GM23338 (cell line): ENCODE measurements at regions not wholly inside any gene's neighbourhood (a gene's known extent, or its start where the extent isn't known, plus 50 kb on each side); places are given as distances from the start of the nearest gene placed in this dataset.

Experiments
- ATAC-seq: fragments of 200-7000 bp; cut with Tn5 transposase; 3 replicates; pipeline ENCODE4 v1.9.1; 2020
- DNase-seq: peaks from one replicate; pipeline ENCODE4 v3.0.0-alpha.2; 2015; ENCODE audit warnings: low spot score
- H2AFZ ChIP-seq: fragments of 200-600 bp; sonication (generic); 2 replicates; pipeline ENCODE4 v1.8.0; 2016; ENCODE audit warnings: antibody characterized with exemption, mild to moderate bottlenecking, moderate library complexity
- H3F3A ChIP-seq: fragments of 200-600 bp; sonication (generic); replicated peaks from 2 replicates; pipeline ENCODE4 v1.8.0; 2017; ENCODE audit warnings: antibody characterized with exemption, mixed run types, low read depth
- H3K27ac ChIP-seq: fragments of 200-600 bp; sonication (generic); 2 replicates; pipeline ENCODE4 v1.6.1; 2016; ENCODE audit warnings: low read depth
- H3K27me3 ChIP-seq: fragments of 200-600 bp; sonication (generic); 2 replicates; pipeline ENCODE4 v1.8.0; 2016; ENCODE audit warnings: mild to moderate bottlenecking, mixed run types, moderate library complexity; ENCODE audit not compliant: insufficient read depth
- H3K36me3 ChIP-seq: fragments of 200-600 bp; sonication (generic); 2 replicates; pipeline ENCODE4 v1.8.0; 2016; ENCODE audit warnings: mild to moderate bottlenecking; ENCODE audit not compliant: insufficient read depth
- H3K4me1 ChIP-seq: fragments of 200-600 bp; sonication (generic); 2 replicates; pipeline ENCODE4 v1.8.0; 2016; ENCODE audit warnings: mild to moderate bottlenecking, moderate library complexity; ENCODE audit not compliant: insufficient read depth
- H3K4me2 ChIP-seq: fragments of 200-600 bp; sonication (generic); 2 replicates; pipeline ENCODE4 v1.7.1; 2017; ENCODE audit warnings: mixed run types
- H3K4me3 ChIP-seq: fragments of 200-600 bp; sonication (generic); 2 replicates; pipeline ENCODE4 v1.6.1; 2016; ENCODE audit warnings: mixed run types
- H3K79me2 ChIP-seq: fragments of 200-600 bp; sonication (generic); replicated peaks from 2 replicates; pipeline ENCODE4 v1.8.0; 2017; ENCODE audit warnings: mild to moderate bottlenecking; ENCODE audit not compliant: insufficient read depth
- H3K9me2 ChIP-seq: fragments of 200-600 bp; sonication (generic); 2 replicates; pipeline ENCODE4 v1.8.0; 2017; ENCODE audit not compliant: insufficient read depth
- H4K20me1 ChIP-seq: fragments of 200-600 bp; sonication (generic); replicated peaks from 2 replicates; pipeline ENCODE4 v1.8.0; 2017; ENCODE audit warnings: mild to moderate bottlenecking; ENCODE audit not compliant: insufficient read depth
- H3K27ac Mint-ChIP-seq: 2 replicates; pipeline ENCODE4 v1.8.0; 2020; ENCODE audit warnings: inconsistent platforms, mild to moderate bottlenecking, moderate library complexity, mixed read lengths
- H3K27me3 Mint-ChIP-seq: 3 replicates; pipeline ENCODE4 v1.8.0; 2022; ENCODE audit warnings: low read depth, mild to moderate bottlenecking, moderate library complexity, mixed read lengths, inconsistent platforms; ENCODE audit not compliant: insufficient read depth, poor library complexity
- H3K36me3 Mint-ChIP-seq: 3 replicates; pipeline ENCODE4 v1.8.0; 2021; ENCODE audit warnings: low read depth, mild to moderate bottlenecking, inconsistent platforms, moderate library complexity, mixed read lengths
- H3K4me1 Mint-ChIP-seq: 3 replicates; pipeline ENCODE4 v1.8.0; 2020; ENCODE audit warnings: mild to moderate bottlenecking, inconsistent platforms, mixed read lengths
- H3K4me3 Mint-ChIP-seq: 3 replicates; pipeline ENCODE4 v1.8.0; 2021; ENCODE audit warnings: moderate library complexity, mild to moderate bottlenecking, inconsistent platforms, mixed read lengths
- H3K9me3 Mint-ChIP-seq: 3 replicates; pipeline ENCODE4 v1.8.0; 2020; ENCODE audit warnings: moderate library complexity, mild to moderate bottlenecking, inconsistent platforms, mixed read lengths
- CREB1 ChIP-seq: fragments of 250-450 bp; sonication (Bioruptor Pico); IDR thresholded peaks from 2 replicates; pipeline ENCODE4 v1.5.0; 2020; ENCODE audit warnings: low read depth, mild to moderate bottlenecking, moderate library complexity
- CTCF ChIP-seq, 2 experiments: fragments of 200-600 bp in 1 of 2; sonication (generic) in 1 of 2; conservative IDR thresholded peaks; 2 replicates each; pipeline versions ENCODE4 v1.5.1 to v1.6.1; 2016 to 2017; ENCODE audit warnings: antibody characterized with exemption in 2 of 2, low read depth in 2 of 2, mild to moderate bottlenecking in 2 of 2, moderate library complexity in 1 of 2
- ETS1 ChIP-seq: IDR thresholded peaks from 2 replicates; pipeline ENCODE4 v1.6.1; 2016; ENCODE audit warnings: antibody characterized with exemption
- EZH2phosphoT487 ChIP-seq: fragments of 200-600 bp; sonication (generic); IDR thresholded peaks from one replicate; pipeline ENCODE4 v1.8.1; 2018; ENCODE audit warnings: antibody characterized with exemption; ENCODE audit not compliant: unreplicated experiment
- JUNB ChIP-seq: IDR thresholded peaks from one replicate; pipeline ENCODE4 v1.6.1; 2016; ENCODE audit warnings: antibody characterized with exemption; ENCODE audit not compliant: unreplicated experiment
- NANOG ChIP-seq: IDR thresholded peaks from 2 replicates; pipeline ENCODE4 v1.6.1; 2016; ENCODE audit warnings: antibody characterized with exemption, borderline replicate concordance
- POLR2AphosphoS5 ChIP-seq: IDR thresholded peaks from 2 replicates; pipeline ENCODE4 v1.6.1; 2016; ENCODE audit warnings: antibody characterized with exemption, low read depth
- STAT1 ChIP-seq: IDR thresholded peaks from one replicate; pipeline ENCODE4 v1.6.1; 2016; ENCODE audit warnings: antibody characterized with exemption; ENCODE audit not compliant: unreplicated experiment
- ZNF114 ChIP-seq: fragments of 250-450 bp; sonication (Bioruptor Pico); IDR thresholded peaks from 2 replicates; pipeline ENCODE4 v1.5.0; 2020; ENCODE audit warnings: mild to moderate bottlenecking, moderate library complexity
- ZNF331 ChIP-seq: fragments of 250-450 bp; sonication (Bioruptor Pico); IDR thresholded peaks from 2 replicates; pipeline ENCODE4 v1.5.0; 2020; ENCODE audit warnings: low read depth, mild to moderate bottlenecking, moderate library complexity

- Mint-ChIP-seq H3K4me3 (no peak overlapping the region), H3K4me1 (peaks cover 11% of the 10 kb centered on the region; the same call in 2 of the 3 replicates), H3K36me3 (no peaks in the 10 kb centered on the region; the same call in 2 of the 3 replicates)
These were observed 323.2 kb upstream of the COBL start for GRCh38 chr7:51639661-51640334.

GRCh38 chr7:51636503-51636902 is 319.9 kb upstream of the COBL start:
- no peak overlapping the region for H3K4me3 ChIP-seq
- H3K4me2 ChIP-seq, result no peak overlapping the region
- no peak overlapping the region for H3K27ac ChIP-seq
- no peaks in the 10 kb centered on the region for H3K27me3 ChIP-seq
- H3K9me3 Mint-ChIP-seq, result no peaks in the 10 kb centered on the region; the same call in 1 of the 3 replicates
- no peaks in the 10 kb centered on the region for H3K4me1 ChIP-seq
- no peak overlapping the region for H3K27ac Mint-ChIP-seq
- H3K36me3 Mint-ChIP-seq, result no peaks in the 10 kb centered on the region; the same call in 2 of the 3 replicates
- TF ChIP-seq ETS1 (no peak), EZH2phosphoT487 (no peak), JUNB (no peak), ZNF331 (CRISPR knock-in tag) (no peak)
- DNase-seq (no peak), ATAC-seq (0 out of 3 replicates have a peak, but pooled peaks have one; percentile 26)
- no peak overlapping the region for H3K4me3 Mint-ChIP-seq
- peaks cover 11% of the 10 kb centered on the region; the same call in 2 of the 3 replicates for H3K4me1 Mint-ChIP-seq
- H3K27me3 Mint-ChIP-seq, result peaks cover 6% of the 10 kb centered on the region
- peaks cover 22% of the 10 kb centered on the region for H3K9me2 ChIP-seq
- no peaks in the 10 kb centered on the region for H3F3A ChIP-seq
- no peaks in the 10 kb centered on the region for H3K79me2 ChIP-seq
- no peaks in the 10 kb centered on the region for H3K36me3 ChIP-seq
- H2AFZ ChIP-seq, result no peak overlapping the region
- no peaks in the 10 kb centered on the region for H4K20me1 ChIP-seq

More at GRCh38 chr7:51639661-51640334, 323.2 kb upstream of the COBL start:
- no peak overlapping the region for H3K27ac Mint-ChIP-seq
- no peaks in the 10 kb centered on the region; the same call in 2 of the 3 replicates for H3K9me3 Mint-ChIP-seq
- H3K36me3 ChIP-seq, result no peaks in the 10 kb centered on the region
- H3K27ac ChIP-seq, result no peak overlapping the region
- H3K27me3 ChIP-seq, result no peaks in the 10 kb centered on the region
- H4K20me1 ChIP-seq, result no peaks in the 10 kb centered on the region
- no peaks in the 10 kb centered on the region for H3K79me2 ChIP-seq
- TF ChIP-seq POLR2AphosphoS5 (no peak), CTCF (conservative IDR thresholded peaks at IDR 0.05; ENCODE audit: low read depth in 2 of 2) (peak; percentile 7 to 33; a peak in 2 of 4 replicates)
- no peaks in the 10 kb centered on the region for H3K4me1 ChIP-seq
- H3K9me2 ChIP-seq, result peaks cover 17% of the 10 kb centered on the region
- peaks cover 6% of the 10 kb centered on the region for H3K27me3 Mint-ChIP-seq
- no peak overlapping the region for H3K4me3 ChIP-seq
- H3K4me2 ChIP-seq, result no peak overlapping the region
- no peaks in the 10 kb centered on the region for H3F3A ChIP-seq
- H2AFZ ChIP-seq, result no peak overlapping the region
- DNase-seq (no peak), ATAC-seq (no peak)

GRCh38 chr7:51635775-51636174 is 319.2 kb upstream of the COBL start:
- Mint-ChIP-seq H3K4me3 (no peak overlapping the region), H3K36me3 (no peaks in the 10 kb centered on the region; the same call in 2 of the 3 replicates), H3K27me3 (peaks cover 6% of the 10 kb centered on the region), H3K4me1 (peaks cover 11% of the 10 kb centered on the region; the same call in 2 of the 3 replicates), H3K9me3 (no peaks in the 10 kb centered on the region; the same call in 1 of the 3 replicates), H3K27ac (no peak overlapping the region)
- no peak overlapping the region for H3K27ac ChIP-seq
- H3K36me3 ChIP-seq, result no peaks in the 10 kb centered on the region
- no peak overlapping the region for H3K4me2 ChIP-seq
- H4K20me1 ChIP-seq, result no peaks in the 10 kb centered on the region
- DNase-seq (no peak), ATAC-seq (no peak)
- peaks cover 22% of the 10 kb centered on the region for H3K9me2 ChIP-seq
- H3K79me2 ChIP-seq, result no peaks in the 10 kb centered on the region
- no peaks in the 10 kb centered on the region for H3K27me3 ChIP-seq
- no peaks in the 10 kb centered on the region for H3K4me1 ChIP-seq
- H3F3A ChIP-seq, result no peaks in the 10 kb centered on the region
- H2AFZ ChIP-seq, result no peak overlapping the region
- H3K4me3 ChIP-seq, result no peak overlapping the region
- TF ChIP-seq EZH2phosphoT487 (no peak), NANOG (no peak), STAT1 (no peak), CTCF (conservative IDR thresholded peaks at IDR 0.05; ENCODE audit: low read depth in 2 of 2) (no peak), JUNB (no peak), CREB1 (no peak), ZNF114 (CRISPR knock-in tag) (no peak)
